ENCODE measurements at regions not wholly inside any gene's neighbourhood (a gene's known extent, or its start where the extent isn't known, plus 50 kb on each side); places are given as distances from the start of the nearest gene placed in this dataset.

- DNase-seq: no peak
- Histone ChIP-seq H3K27ac (no peak overlapping the region), H3K4me3 (ENCODE audit: low read depth, low read length) (no peak overlapping the region), H3K27me3 (ENCODE audit: insufficient read depth, low read depth, severe bottlenecking) (no peaks in the 10 kb centered on the region), H3K36me3 (no peaks in the 10 kb centered on the region), H3K9me3 (ENCODE audit: severe bottlenecking) (no peaks in the 10 kb centered on the region)
- no peak for TF ChIP-seq CTCF (IDR thresholded peaks at IDR 0.05; ENCODE audit: low read depth, low read length)
Measured at GRCh38 chr10:54961040-54961439, 160.0 kb upstream of the PCDH15 start.

GRCh38 chr10:54958844-54959243 is 157.8 kb upstream of the PCDH15 start:
- no peaks in the 10 kb centered on the region for H3K27me3 ChIP-seq (ENCODE audit: insufficient read depth, low read depth, severe bottlenecking)
- H3K36me3 ChIP-seq: no peaks in the 10 kb centered on the region
- H3K4me3 ChIP-seq (ENCODE audit: low read depth, low read length): no peak overlapping the region
- TF ChIP-seq CTCF (IDR thresholded peaks at IDR 0.05; ENCODE audit: low read depth, low read length): no peak
- no peak overlapping the region for H3K27ac ChIP-seq
- no peaks in the 10 kb centered on the region for H3K9me3 ChIP-seq (ENCODE audit: severe bottlenecking)
- no peak for DNase-seq

- no peak for DNase-seq
- H3K27ac ChIP-seq: no peak overlapping the region
- no peaks in the 10 kb centered on the region for H3K9me3 ChIP-seq (ENCODE audit: severe bottlenecking)
- no peaks in the 10 kb centered on the region for H3K36me3 ChIP-seq
- TF ChIP-seq CTCF (IDR thresholded peaks at IDR 0.05; ENCODE audit: low read depth, low read length): no peak
- no peaks in the 10 kb centered on the region for H3K27me3 ChIP-seq (ENCODE audit: insufficient read depth, low read depth, severe bottlenecking)
- H3K4me3 ChIP-seq (ENCODE audit: low read depth, low read length): no peak overlapping the region
Measured at GRCh38 chr10:54947605-54948004, 146.6 kb upstream of the PCDH15 start.

GRCh38 chr10:54940418-54940817 is 139.4 kb upstream of the PCDH15 start:
- Histone ChIP-seq H3K4me3 (ENCODE audit: low read depth, low read length) (no peak overlapping the region), H3K9me3 (ENCODE audit: severe bottlenecking) (no peaks in the 10 kb centered on the region), H3K36me3 (no peaks in the 10 kb centered on the region), H3K27me3 (ENCODE audit: insufficient read depth, low read depth, severe bottlenecking) (no peaks in the 10 kb centered on the region), H3K27ac (no peak overlapping the region)
- DNase-seq: no peak
- TF ChIP-seq CTCF (IDR thresholded peaks at IDR 0.05; ENCODE audit: low read depth, low read length): no peak

GRCh38 chr10:54914049-54914448 is 113.0 kb upstream of the PCDH15 start:
- Histone ChIP-seq H3K27me3 (ENCODE audit: insufficient read depth, low read depth, severe bottlenecking) (no peaks in the 10 kb centered on the region), H3K4me3 (ENCODE audit: low read depth, low read length) (no peak overlapping the region), H3K27ac (no peak overlapping the region), H3K9me3 (ENCODE audit: severe bottlenecking) (peaks cover 3% of the 10 kb centered on the region), H3K36me3 (no peaks in the 10 kb centered on the region)
- no peak for TF ChIP-seq CTCF (IDR thresholded peaks at IDR 0.05; ENCODE audit: low read depth, low read length)
- DNase-seq: no peak

- no peaks in the 10 kb centered on the region for H3K36me3 ChIP-seq
- no peak for DNase-seq
- H3K9me3 ChIP-seq (ENCODE audit: severe bottlenecking): peaks cover 3% of the 10 kb centered on the region
- no peak for TF ChIP-seq CTCF (IDR thresholded peaks at IDR 0.05; ENCODE audit: low read depth, low read length)
- no peak overlapping the region for H3K27ac ChIP-seq
- H3K27me3 ChIP-seq (ENCODE audit: insufficient read depth, low read depth, severe bottlenecking): peaks cover 3% of the 10 kb centered on the region
- no peak overlapping the region for H3K4me3 ChIP-seq (ENCODE audit: low read depth, low read length)
Measured at GRCh38 chr10:54909165-54909564, 108.1 kb upstream of the PCDH15 start.
